Panc1 (cell line): ENCODE measurements at regions not wholly inside any gene's neighbourhood (a gene's known extent, or its start where the extent isn't known, plus 50 kb on each side); places are given as distances from the start of the nearest gene placed in this dataset.

ENCODE experiments used
- ATAC-seq: fragments of 200-7000 bp; cut with Tn5 transposase; 2 replicates; pipeline ENCODE4 v1.9.1; 2020; ENCODE audit warnings: mild to moderate bottlenecking, moderate library complexity
- BruUV-seq: library from RNA; stranded (reverse); fragments of 400-500 nt; replicated peaks from 2 replicates; lab custom pipeline; 2021; lab: Mats Ljungman, UMichigan
- CTCF ChIA-PET: fragments of 300-600 bp; sonication (Branson Sonifier 250); formaldehyde crosslinking; loops from one replicate; lab custom pipeline; 2022; ENCODE audit warnings: antibody characterized with exemption; lab: Charles Lee
- POLR2A ChIA-PET: fragments of 300-600 bp; sonication (Branson Sonifier 250); formaldehyde crosslinking; loops from one replicate; lab custom pipeline; 2022; ENCODE audit warnings: antibody characterized with exemption; lab: Charles Lee
- DNase-seq: peaks from one replicate; pipeline ENCODE4 v3.0.0-alpha.2; 2010; ENCODE audit warnings: low read depth, low spot score
- H3K27ac ChIP-seq: 2 replicates; pipeline ENCODE4 v1.5.1; 2011; ENCODE audit warnings: mild to moderate bottlenecking, low read length, inconsistent platforms
- H3K27me3 ChIP-seq: fragments of 200-500 bp; sonication (Bioruptor generic); 2 replicates; pipeline ENCODE4 v1.6.0; 2014; ENCODE audit warnings: low read length, inconsistent platforms; ENCODE audit not compliant: control insufficient read depth, insufficient read depth
- H3K36me3 ChIP-seq: fragments of 200-500 bp; sonication (Bioruptor generic); 2 replicates; pipeline ENCODE4 v1.5.1; 2014; ENCODE audit warnings: inconsistent platforms, mild to moderate bottlenecking, low read length, moderate library complexity; ENCODE audit not compliant: control insufficient read depth, insufficient read depth
- H3K4me1 ChIP-seq: 2 replicates; pipeline ENCODE4 v1.5.1; 2011; ENCODE audit warnings: inconsistent platforms, mild to moderate bottlenecking, low read length, moderate library complexity; ENCODE audit not compliant: control insufficient read depth, insufficient read depth
- H3K4me3 ChIP-seq, 2 experiments: 2 replicates each; pipeline ENCODE4 v1.5.1; 2011 to 2012; ENCODE audit warnings: low read depth in 2 of 2, low read length in 2 of 2, mild to moderate bottlenecking in 2 of 2, inconsistent platforms in 1 of 2, moderate library complexity in 1 of 2
- H3K9me3 ChIP-seq: fragments of 200-500 bp; sonication (Bioruptor generic); 2 replicates; pipeline ENCODE4 v1.5.1; 2014; ENCODE audit warnings: low read depth, mild to moderate bottlenecking, inconsistent platforms, low read length, moderate library complexity; ENCODE audit not compliant: control insufficient read depth, insufficient read depth
- POLR2AphosphoS5 ChIP-seq: IDR thresholded peaks from 2 replicates; pipeline ENCODE4 v1.6.1; 2012; ENCODE audit warnings: mild to moderate bottlenecking, low read depth, low read length, moderate library complexity
- SIN3A ChIP-seq: IDR thresholded peaks from 2 replicates; pipeline ENCODE4 v1.6.1; 2012; ENCODE audit warnings: low read depth, mild to moderate bottlenecking, low read length, moderate library complexity, borderline replicate concordance; ENCODE audit not compliant: insufficient read depth
- TCF7L2 ChIP-seq: IDR thresholded peaks from 2 replicates; pipeline ENCODE4 v1.6.1; 2011; ENCODE audit warnings: mild to moderate bottlenecking, low read depth, low read length, inconsistent platforms
- in situ Hi-C: cut with HindIII; loops from 2 replicates; pipeline ENCODE4 v1.10.0; 2016; ENCODE audit warnings: low sequenced_read_pairs, low pct_unique_long_range_greater_than_20kb
- intact Hi-C: fragments of 100-400 bp; cut with micrococcal nuclease; formaldehyde crosslinking; loops from one replicate; pipeline ENCODE4 v1.10.0; 2022; ENCODE audit not compliant: unreplicated experiment
- TF ChIP-seq, protein P1 (sequence below): fragments of 450-650 bp; IDR thresholded peaks from 2 replicates; pipeline ENCODE4 v1.5.1; 2017; ENCODE audit warnings: mild to moderate bottlenecking
- TF ChIP-seq, protein P2 (sequence below), 2 experiments: IDR thresholded peaks; 2 replicates each; pipeline ENCODE4 v1.6.1; 2011 to 2012; ENCODE audit warnings: low read depth in 2 of 2, control low read depth in 1 of 2, low read length in 1 of 2, mild to moderate bottlenecking in 1 of 2, moderate library complexity in 1 of 2; ENCODE audit not compliant: insufficient read depth in 1 of 2

DNA sequence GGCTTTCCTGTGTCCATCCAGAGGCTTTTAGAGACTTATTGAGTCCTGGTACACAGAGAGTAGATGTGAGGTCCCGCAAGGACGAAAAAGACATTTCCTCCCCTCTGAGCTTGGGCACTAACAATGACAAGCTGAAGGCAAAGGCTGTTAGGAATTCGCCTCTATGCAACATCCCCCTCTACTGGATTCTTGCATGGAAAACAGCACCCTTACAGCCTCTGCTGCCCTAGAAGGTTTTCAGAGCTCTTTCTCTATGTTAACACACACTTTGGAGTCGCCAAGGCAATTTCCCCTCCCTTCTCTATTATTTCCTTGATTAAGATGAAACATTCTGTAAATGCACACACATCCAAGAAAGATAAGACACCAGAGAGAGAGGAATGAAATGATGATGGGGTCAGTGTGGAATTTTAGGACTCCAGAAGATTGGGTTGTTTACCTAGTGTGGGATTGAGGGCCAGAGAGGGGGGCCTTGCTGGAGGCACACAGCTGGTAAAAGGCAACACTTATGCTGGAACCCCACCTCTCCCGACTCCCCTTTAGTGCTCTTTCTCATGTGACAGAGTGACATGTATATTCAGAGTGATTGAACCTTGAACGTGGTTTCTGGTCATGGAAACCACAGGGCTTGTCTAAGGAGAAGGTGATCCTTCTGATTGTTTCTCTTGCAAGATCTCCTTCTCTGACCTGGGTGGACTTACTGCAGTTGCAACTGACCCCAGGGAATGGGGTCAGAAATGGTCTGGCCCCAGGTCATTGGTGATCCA lies 300.7 kb downstream of the CLIC5 start:
- BruUV-seq: no TSS peak
- TF ChIP-seq, protein P1, sequence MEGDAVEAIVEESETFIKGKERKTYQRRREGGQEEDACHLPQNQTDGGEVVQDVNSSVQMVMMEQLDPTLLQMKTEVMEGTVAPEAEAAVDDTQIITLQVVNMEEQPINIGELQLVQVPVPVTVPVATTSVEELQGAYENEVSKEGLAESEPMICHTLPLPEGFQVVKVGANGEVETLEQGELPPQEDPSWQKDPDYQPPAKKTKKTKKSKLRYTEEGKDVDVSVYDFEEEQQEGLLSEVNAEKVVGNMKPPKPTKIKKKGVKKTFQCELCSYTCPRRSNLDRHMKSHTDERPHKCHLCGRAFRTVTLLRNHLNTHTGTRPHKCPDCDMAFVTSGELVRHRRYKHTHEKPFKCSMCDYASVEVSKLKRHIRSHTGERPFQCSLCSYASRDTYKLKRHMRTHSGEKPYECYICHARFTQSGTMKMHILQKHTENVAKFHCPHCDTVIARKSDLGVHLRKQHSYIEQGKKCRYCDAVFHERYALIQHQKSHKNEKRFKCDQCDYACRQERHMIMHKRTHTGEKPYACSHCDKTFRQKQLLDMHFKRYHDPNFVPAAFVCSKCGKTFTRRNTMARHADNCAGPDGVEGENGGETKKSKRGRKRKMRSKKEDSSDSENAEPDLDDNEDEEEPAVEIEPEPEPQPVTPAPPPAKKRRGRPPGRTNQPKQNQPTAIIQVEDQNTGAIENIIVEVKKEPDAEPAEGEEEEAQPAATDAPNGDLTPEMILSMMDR: peak; percentile 91
- TF ChIP-seq SIN3A: no peak
- Histone ChIP-seq H3K4me3 (no peak overlapping the region), H3K36me3 (no peaks in the 10 kb centered on the region), H3K27me3 (no peaks in the 10 kb centered on the region), H3K27ac (peak overlapping the region; percentile 54; the same call in 1 of the 2 replicates), H3K4me1 (no peaks in the 10 kb centered on the region), H3K9me3 (no peaks in the 10 kb centered on the region)
- ATAC-seq (peak; percentile 97), DNase-seq (peak; percentile 82)
- intact Hi-C loops (loop anchor here (2.0 kb wide), 2 partner anchors 292 to 1060 kb away; no protein-coding TSS in a partner anchor), in situ Hi-C loops (no loop called here)
- CTCF ChIA-PET: interaction anchor here (0.5 to 1.3 kb wide), 10 partner anchors 13 to 1239 kb away, joined by 3 to 7 read pairs (median 4); no protein-coding TSS in a partner anchor
- POLR2A ChIA-PET: no interaction called here

DNA sequence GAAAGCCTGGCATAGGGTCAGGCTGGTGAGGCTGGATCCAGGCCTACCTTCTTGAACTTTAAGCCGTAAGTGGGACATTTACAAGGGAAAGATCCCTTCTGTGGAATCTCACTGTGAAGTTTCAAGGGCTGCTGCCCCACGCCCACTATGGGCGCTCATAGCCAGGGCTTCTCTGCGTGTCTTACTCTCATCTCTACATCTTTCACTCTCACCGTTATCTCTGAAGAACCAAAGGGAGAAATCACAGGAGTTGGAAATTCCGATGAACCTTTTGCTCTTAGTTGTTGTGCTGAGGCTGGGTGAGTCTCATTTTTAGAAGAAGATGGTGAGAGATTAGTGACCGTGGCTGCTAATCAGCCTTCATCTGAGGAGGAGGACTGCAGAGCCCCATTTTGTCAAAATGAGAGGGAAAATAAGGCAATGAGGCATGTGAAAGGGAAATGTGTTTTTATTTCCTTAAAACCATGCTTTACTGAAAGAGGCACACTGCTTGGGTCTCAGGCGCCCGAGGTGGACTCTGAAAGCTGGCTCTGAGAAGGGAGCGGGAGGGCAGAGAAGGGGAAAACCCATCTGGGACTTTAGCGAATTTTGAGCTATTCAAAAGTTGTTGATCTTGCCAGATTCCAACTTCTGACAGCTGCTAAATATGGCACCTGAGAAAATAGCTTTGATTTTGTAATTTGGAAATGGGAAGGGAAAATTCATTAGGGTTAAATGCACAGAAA lies 301.5 kb downstream of the CLIC5 start:
- in situ Hi-C loops (no loop called here), intact Hi-C loops (loop anchor here (2.0 kb wide), 2 partner anchors 291 to 1059 kb away; no protein-coding TSS in a partner anchor)
- DNase-seq (no peak), ATAC-seq (no peak)
- Histone ChIP-seq H3K4me1 (no peaks in the 10 kb centered on the region), H3K27me3 (no peaks in the 10 kb centered on the region), H3K36me3 (no peaks in the 10 kb centered on the region), H3K4me3 (no peak overlapping the region), H3K9me3 (no peaks in the 10 kb centered on the region), H3K27ac (peak overlapping the region; percentile 54; the same call in 1 of the 2 replicates)
- ChIA-PET POLR2A (no interaction called here), CTCF (interaction anchor here (0.8 to 1.3 kb wide), 8 partner anchors 13 to 1238 kb away, joined by 3 to 7 read pairs (median 4); no protein-coding TSS in a partner anchor)
- BruUV-seq: no TSS peak
- TF ChIP-seq SIN3A: no peak
- no peak for TF ChIP-seq TCF7L2
- TF ChIP-seq, protein P1: no peak
- TF ChIP-seq, protein P2, sequence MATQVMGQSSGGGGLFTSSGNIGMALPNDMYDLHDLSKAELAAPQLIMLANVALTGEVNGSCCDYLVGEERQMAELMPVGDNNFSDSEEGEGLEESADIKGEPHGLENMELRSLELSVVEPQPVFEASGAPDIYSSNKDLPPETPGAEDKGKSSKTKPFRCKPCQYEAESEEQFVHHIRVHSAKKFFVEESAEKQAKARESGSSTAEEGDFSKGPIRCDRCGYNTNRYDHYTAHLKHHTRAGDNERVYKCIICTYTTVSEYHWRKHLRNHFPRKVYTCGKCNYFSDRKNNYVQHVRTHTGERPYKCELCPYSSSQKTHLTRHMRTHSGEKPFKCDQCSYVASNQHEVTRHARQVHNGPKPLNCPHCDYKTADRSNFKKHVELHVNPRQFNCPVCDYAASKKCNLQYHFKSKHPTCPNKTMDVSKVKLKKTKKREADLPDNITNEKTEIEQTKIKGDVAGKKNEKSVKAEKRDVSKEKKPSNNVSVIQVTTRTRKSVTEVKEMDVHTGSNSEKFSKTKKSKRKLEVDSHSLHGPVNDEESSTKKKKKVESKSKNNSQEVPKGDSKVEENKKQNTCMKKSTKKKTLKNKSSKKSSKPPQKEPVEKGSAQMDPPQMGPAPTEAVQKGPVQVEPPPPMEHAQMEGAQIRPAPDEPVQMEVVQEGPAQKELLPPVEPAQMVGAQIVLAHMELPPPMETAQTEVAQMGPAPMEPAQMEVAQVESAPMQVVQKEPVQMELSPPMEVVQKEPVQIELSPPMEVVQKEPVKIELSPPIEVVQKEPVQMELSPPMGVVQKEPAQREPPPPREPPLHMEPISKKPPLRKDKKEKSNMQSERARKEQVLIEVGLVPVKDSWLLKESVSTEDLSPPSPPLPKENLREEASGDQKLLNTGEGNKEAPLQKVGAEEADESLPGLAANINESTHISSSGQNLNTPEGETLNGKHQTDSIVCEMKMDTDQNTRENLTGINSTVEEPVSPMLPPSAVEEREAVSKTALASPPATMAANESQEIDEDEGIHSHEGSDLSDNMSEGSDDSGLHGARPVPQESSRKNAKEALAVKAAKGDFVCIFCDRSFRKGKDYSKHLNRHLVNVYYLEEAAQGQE (IDR thresholded peaks at IDR 0.05; ENCODE audit: insufficient read depth in 1 of 2, low read depth in 2 of 2, low read length in 1 of 2): no peak
- TF ChIP-seq POLR2AphosphoS5: no peak
